NT2/D1 (cell line): ENCODE measurements at regions not wholly inside any gene's neighbourhood (a gene's known extent, or its start where the extent isn't known, plus 50 kb on each side); places are given as distances from the start of the nearest gene placed in this dataset.

Experiments
- DNase-seq: peaks from one replicate; pipeline ENCODE4 v3.0.0-alpha.2; 2011; ENCODE audit warnings: low read depth, low spot score
- H3K27me3 ChIP-seq: 2 replicates; pipeline ENCODE4 v1.6.0; 2011; ENCODE audit warnings: mild to moderate bottlenecking; ENCODE audit not compliant: insufficient read length, insufficient read depth
- H3K36me3 ChIP-seq: 2 replicates; pipeline ENCODE4 v1.6.1; 2011; ENCODE audit warnings: mild to moderate bottlenecking, low read length, mixed read lengths; ENCODE audit not compliant: insufficient read depth, insufficient read length
- H3K4me1 ChIP-seq: 2 replicates; pipeline ENCODE4 v1.5.1; 2011; ENCODE audit not compliant: insufficient read depth, insufficient read length
- H3K4me3 ChIP-seq: 2 replicates; pipeline ENCODE4 v1.5.1; 2011; ENCODE audit warnings: low read depth; ENCODE audit not compliant: insufficient read length
- H3K9ac ChIP-seq: 2 replicates; pipeline ENCODE4 v1.6.0; 2011; ENCODE audit warnings: low read depth; ENCODE audit not compliant: insufficient read length
- H3K9me3 ChIP-seq: 2 replicates; pipeline ENCODE4 v1.5.1; 2011; ENCODE audit warnings: mild to moderate bottlenecking, low read length; ENCODE audit not compliant: insufficient read depth
- SUZ12 ChIP-seq: IDR thresholded peaks from 2 replicates; pipeline ENCODE4 v1.6.1; 2011; ENCODE audit not compliant: insufficient read length, insufficient read depth; ENCODE audit errors: extremely low read depth
- YY1 ChIP-seq: IDR thresholded peaks from 2 replicates; pipeline ENCODE4 v1.6.1; 2011; ENCODE audit not compliant: insufficient read length, insufficient read depth
- ZNF274 ChIP-seq: IDR thresholded peaks from 2 replicates; pipeline ENCODE4 v1.6.1; 2011; ENCODE audit warnings: mild to moderate bottlenecking, low read depth, low read length

GRCh38 chr22:47676685-47677084 lies 914.2 kb downstream of the TBC1D22A start:
- TF ChIP-seq ZNF274 (no peak), YY1 (no peak), SUZ12 (no peak)
- DNase-seq, result no peak
- H3K36me3 ChIP-seq, result no peaks in the 10 kb centered on the region
- no peaks in the 10 kb centered on the region for H3K4me1 ChIP-seq
- H3K27me3 ChIP-seq, result peaks cover 14% of the 10 kb centered on the region
- H3K9ac ChIP-seq, result no peak overlapping the region
- no peak overlapping the region for H3K4me3 ChIP-seq
- peaks cover 4% of the 10 kb centered on the region; the same call in 1 of the 2 replicates for H3K9me3 ChIP-seq

- no peaks in the 10 kb centered on the region for H3K4me1 ChIP-seq
- H3K36me3 ChIP-seq, result no peaks in the 10 kb centered on the region
- DNase-seq, result no peak
- TF ChIP-seq SUZ12, result no peak
- TF ChIP-seq YY1, result no peak
- no peak for TF ChIP-seq ZNF274
- H3K27me3 ChIP-seq, result peaks cover 14% of the 10 kb centered on the region
- no peak overlapping the region for H3K9ac ChIP-seq
- peaks cover 4% of the 10 kb centered on the region; the same call in 1 of the 2 replicates for H3K9me3 ChIP-seq
- no peak overlapping the region for H3K4me3 ChIP-seq
Observed at GRCh38 chr22:47674600-47674999, 912.1 kb downstream of the TBC1D22A start.

GRCh38 chr22:47673557-47673956 lies 911.1 kb downstream of the TBC1D22A start:
- Histone ChIP-seq H3K4me1 (no peaks in the 10 kb centered on the region), H3K9me3 (peaks cover 4% of the 10 kb centered on the region; the same call in 1 of the 2 replicates), H3K27me3 (peaks cover 14% of the 10 kb centered on the region), H3K9ac (no peak overlapping the region), H3K36me3 (no peaks in the 10 kb centered on the region), H3K4me3 (no peak overlapping the region)
- TF ChIP-seq YY1 (no peak), ZNF274 (no peak), SUZ12 (no peak)
- DNase-seq, result no peak

- H3K9me3 ChIP-seq, result peaks cover 4% of the 10 kb centered on the region; the same call in 1 of the 2 replicates
- no peaks in the 10 kb centered on the region for H3K4me1 ChIP-seq
- H3K27me3 ChIP-seq, result peaks cover 18% of the 10 kb centered on the region
- no peak overlapping the region for H3K4me3 ChIP-seq
- no peak for DNase-seq
- no peak overlapping the region for H3K9ac ChIP-seq
- TF ChIP-seq YY1 (no peak), SUZ12 (no peak), ZNF274 (no peak)
- H3K36me3 ChIP-seq, result no peaks in the 10 kb centered on the region
Observed at GRCh38 chr22:47672526-47672925, 910.1 kb downstream of the TBC1D22A start.

GRCh38 chr22:47665151-47665550 lies 902.7 kb downstream of the TBC1D22A start:
- Histone ChIP-seq H3K4me1 (no peaks in the 10 kb centered on the region), H3K27me3 (peaks cover 65% of the 10 kb centered on the region), H3K36me3 (no peaks in the 10 kb centered on the region), H3K4me3 (no peak overlapping the region), H3K9me3 (0 out of 2 replicates have a peak, but pooled peaks cover 5% of the 10 kb centered on the region), H3K9ac (no peak overlapping the region)
- TF ChIP-seq SUZ12 (no peak), YY1 (no peak), ZNF274 (no peak)
- DNase-seq, result no peak

DNA sequence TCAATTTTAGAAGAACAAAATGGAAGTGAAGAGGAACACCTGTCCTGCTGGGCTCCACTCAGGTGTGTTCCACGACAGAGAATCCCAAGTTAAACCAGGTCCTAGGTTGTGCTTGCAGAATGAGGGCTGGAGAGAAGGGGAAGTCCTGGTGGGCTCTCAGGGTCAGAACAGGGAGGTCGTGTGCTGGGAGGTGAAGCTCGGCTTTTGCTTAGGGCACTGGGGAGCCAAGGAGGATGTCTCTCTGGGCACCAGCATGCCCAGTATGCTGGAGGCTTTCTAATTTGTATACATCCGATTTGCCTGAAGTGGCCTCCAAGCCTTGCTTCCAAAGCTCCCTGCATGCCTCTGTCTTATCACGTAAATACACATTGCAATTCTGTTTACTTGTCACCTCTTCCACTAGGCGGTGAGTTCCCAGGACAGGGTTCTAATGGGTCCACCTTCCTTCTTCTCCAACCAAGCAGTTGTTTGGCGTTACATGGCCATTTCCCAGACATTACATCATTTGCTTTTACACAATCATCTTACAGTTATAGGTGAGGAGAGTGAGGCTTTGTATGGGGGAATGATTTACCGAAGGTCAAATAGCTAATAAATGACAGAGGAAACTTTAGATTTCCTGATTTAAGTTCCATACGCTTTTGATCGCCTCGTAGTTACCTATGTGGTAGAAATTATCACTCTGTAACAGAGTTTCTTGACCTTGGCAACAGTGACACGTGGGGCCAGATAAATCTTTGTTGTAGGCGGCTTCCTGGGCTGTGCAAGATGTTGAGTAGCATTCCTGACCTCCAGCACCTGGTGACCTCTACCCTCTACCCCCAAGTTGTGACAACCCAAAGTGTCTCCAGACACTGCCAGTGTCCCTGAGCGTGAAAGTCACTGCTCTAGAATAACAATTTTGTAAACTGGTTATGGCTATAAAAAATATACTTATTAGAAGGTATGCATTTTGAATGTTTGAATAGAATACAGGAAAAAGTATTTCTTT lies 901.5 kb downstream of the TBC1D22A start:
- H3K4me1 ChIP-seq, result no peaks in the 10 kb centered on the region
- no peaks in the 10 kb centered on the region for H3K36me3 ChIP-seq
- 0 out of 2 replicates have a peak, but pooled peaks cover 5% of the 10 kb centered on the region for H3K9me3 ChIP-seq
- no peak for DNase-seq
- H3K9ac ChIP-seq, result no peak overlapping the region
- TF ChIP-seq SUZ12, result no peak
- no peak for TF ChIP-seq YY1
- TF ChIP-seq ZNF274, result no peak
- peaks cover 78% of the 10 kb centered on the region for H3K27me3 ChIP-seq
- no peak overlapping the region for H3K4me3 ChIP-seq

DNA sequence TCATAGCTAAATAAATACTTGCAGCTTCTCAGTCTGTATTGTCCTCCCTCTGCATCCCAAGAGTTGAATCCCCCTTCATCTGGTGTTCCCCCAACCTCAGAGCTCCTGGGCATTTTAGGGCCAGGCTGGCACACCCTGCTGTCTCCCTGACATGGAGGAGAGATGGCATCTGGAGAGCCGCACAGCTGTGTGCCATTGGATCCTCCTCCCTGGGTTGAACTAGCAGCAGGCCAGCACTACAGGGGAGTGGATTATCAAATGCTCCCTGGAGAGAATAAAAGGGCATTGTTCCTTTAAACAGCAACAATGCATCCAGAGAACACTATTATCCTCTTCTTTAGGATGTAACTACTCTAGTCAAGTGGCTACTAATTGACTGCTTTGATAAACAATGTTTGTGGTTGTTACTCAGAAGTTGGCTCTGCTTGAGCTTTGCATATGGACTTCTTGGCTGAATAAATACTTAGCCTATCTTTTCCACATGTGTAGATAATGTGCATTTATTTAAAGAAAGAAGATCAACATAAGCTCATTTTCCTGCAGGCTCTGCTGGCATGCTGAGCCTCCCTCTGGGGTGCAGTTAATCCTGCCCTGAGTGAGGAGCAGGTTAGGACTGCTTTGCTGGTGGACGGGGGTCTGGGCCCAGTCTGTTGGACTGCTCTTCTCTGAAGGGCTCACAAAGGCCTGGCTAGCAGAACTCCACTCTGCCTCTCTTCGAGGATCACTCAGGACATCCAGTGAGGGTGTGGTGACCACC lies 897.2 kb downstream of the TBC1D22A start:
- Histone ChIP-seq H3K27me3 (peaks cover 99% of the 10 kb centered on the region), H3K9ac (no peak overlapping the region), H3K4me1 (no peaks in the 10 kb centered on the region), H3K4me3 (no peak overlapping the region), H3K36me3 (no peaks in the 10 kb centered on the region), H3K9me3 (peaks cover 10% of the 10 kb centered on the region; the same call in 1 of the 2 replicates)
- DNase-seq, result peak; percentile 36
- no peak for TF ChIP-seq ZNF274
- TF ChIP-seq SUZ12, result no peak
- no peak for TF ChIP-seq YY1
